ENCODE measurements at regions not wholly inside any gene's neighbourhood (a gene's known extent, or its start where the extent isn't known, plus 50 kb on each side); places are given as distances from the start of the nearest gene placed in this dataset.

DNA sequence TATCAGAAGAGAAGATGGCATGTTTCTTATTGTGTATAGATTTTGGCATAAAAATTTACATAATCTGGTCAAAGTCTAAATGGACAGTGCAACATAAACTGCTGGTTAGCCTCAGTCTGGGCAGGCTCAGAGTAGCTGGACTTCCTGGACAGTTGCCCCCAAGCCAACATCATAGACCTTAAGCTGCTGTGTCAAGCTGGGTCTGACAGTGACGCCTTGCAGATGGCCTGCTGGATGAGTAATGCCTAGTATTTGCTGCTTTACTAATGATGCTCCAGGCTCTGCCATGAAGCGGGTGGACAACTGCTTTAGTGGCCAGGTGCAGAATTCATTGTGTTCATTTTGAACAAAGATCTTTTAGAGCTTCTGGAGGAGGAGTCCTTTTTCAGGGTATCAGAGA is 603.7 kb upstream of the ZEB2 start:
- Histone ChIP-seq H2BK120ac (ENCODE audit: low read depth, low read length) (no peak overlapping the region), H3K14ac (ENCODE audit: low read length in 2 of 2) (no peak overlapping the region), H3K9ac (ENCODE audit: low read length) (no peak overlapping the region), H3K18ac (ENCODE audit: low read depth in 1 of 2, low read length in 2 of 2) (no peak overlapping the region), H4K91ac (ENCODE audit: low read length) (no peak overlapping the region), H3K4me1 (ENCODE audit: control insufficient read depth, insufficient read depth, low read depth, low read length) (no peaks in the 10 kb centered on the region), H3K27ac (ENCODE audit: low read length, poor library complexity, severe bottlenecking) (no peak overlapping the region), H2AFZ (ENCODE audit: low read depth, low read length) (no peak overlapping the region), H3K79me1 (replicated peaks; ENCODE audit: low read length, poor library complexity, severe bottlenecking) (no peaks in the 10 kb centered on the region), H2BK15ac (ENCODE audit: low read depth, poor library complexity, severe bottlenecking) (no peak overlapping the region), H3K4me3 (ENCODE audit: insufficient read depth in 1 of 2, low read depth in 1 of 2, low read length in 2 of 2) (no peak overlapping the region), H3K9me3 (ENCODE audit: control insufficient read depth, low read length) (no peaks in the 10 kb centered on the region), H2AK5ac (ENCODE audit: low read length, severe bottlenecking) (no peak overlapping the region), H2BK5ac (ENCODE audit: low read depth, low read length, poor library complexity, severe bottlenecking) (no peak overlapping the region), H4K8ac (ENCODE audit: low read length) (no peak overlapping the region), H3K4ac (ENCODE audit: low read depth in 1 of 2, low read length in 2 of 2) (no peak overlapping the region), H2BK12ac (ENCODE audit: low read length in 2 of 2) (no peak overlapping the region), H3K36me3 (ENCODE audit: control insufficient read depth in 1 of 2, insufficient read depth in 2 of 2, low read depth in 1 of 2, low read length in 2 of 2) (no peaks in the 10 kb centered on the region), H3K4me2 (ENCODE audit: low read length, poor library complexity, severe bottlenecking) (no peak overlapping the region), H3K27me3 (ENCODE audit: control insufficient read depth in 1 of 2, insufficient read depth in 1 of 2, low read length in 2 of 2) (no peaks in the 10 kb centered on the region), H3K23ac (ENCODE audit: low read length in 2 of 2) (no peak overlapping the region)
- peak; percentile 89 for DNase-seq
- 8% methylated on average over 2 of the region's 2 CpGs for WGBS

DNA sequence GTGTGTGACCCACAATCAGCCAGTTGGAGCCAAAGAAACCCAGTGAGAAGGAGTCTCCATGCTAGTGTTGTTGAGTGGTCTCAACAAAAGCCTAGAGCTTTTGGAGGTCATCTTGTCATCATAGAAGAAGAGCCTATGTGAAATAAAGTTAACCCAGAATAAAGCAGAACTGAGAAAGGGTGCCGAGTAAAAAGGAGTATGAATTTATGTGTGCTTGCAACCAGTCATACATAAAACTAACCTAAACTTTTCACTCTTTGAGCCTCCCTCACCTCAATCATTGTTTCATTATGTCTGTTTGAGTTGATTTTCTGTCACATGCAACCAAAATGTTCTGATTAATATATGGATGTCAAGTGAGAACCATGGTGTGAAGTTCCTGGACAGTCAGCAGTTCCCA is 599.3 kb upstream of the ZEB2 start:
- Histone ChIP-seq H2BK12ac (ENCODE audit: low read length in 2 of 2) (no peak overlapping the region), H4K8ac (ENCODE audit: low read length) (no peak overlapping the region), H3K14ac (ENCODE audit: low read length in 2 of 2) (no peak overlapping the region), H3K4me3 (ENCODE audit: insufficient read depth in 1 of 2, low read depth in 1 of 2, low read length in 2 of 2) (no peak overlapping the region), H3K4me2 (ENCODE audit: low read length, poor library complexity, severe bottlenecking) (no peak overlapping the region), H3K4ac (ENCODE audit: low read depth in 1 of 2, low read length in 2 of 2) (no peak overlapping the region), H3K27ac (ENCODE audit: low read length, poor library complexity, severe bottlenecking) (no peak overlapping the region), H3K9ac (ENCODE audit: low read length) (no peak overlapping the region), H2BK120ac (ENCODE audit: low read depth, low read length) (no peak overlapping the region), H2BK5ac (ENCODE audit: low read depth, low read length, poor library complexity, severe bottlenecking) (no peak overlapping the region), H2BK15ac (ENCODE audit: low read depth, poor library complexity, severe bottlenecking) (no peak overlapping the region), H2AK5ac (ENCODE audit: low read length, severe bottlenecking) (no peak overlapping the region), H3K23ac (ENCODE audit: low read length in 2 of 2) (no peak overlapping the region), H3K27me3 (ENCODE audit: control insufficient read depth in 1 of 2, insufficient read depth in 1 of 2, low read length in 2 of 2) (no peaks in the 10 kb centered on the region), H2AFZ (ENCODE audit: low read depth, low read length) (no peak overlapping the region), H3K18ac (ENCODE audit: low read depth in 1 of 2, low read length in 2 of 2) (no peak overlapping the region), H3K36me3 (ENCODE audit: control insufficient read depth in 1 of 2, insufficient read depth in 2 of 2, low read depth in 1 of 2, low read length in 2 of 2) (no peaks in the 10 kb centered on the region), H3K79me1 (replicated peaks; ENCODE audit: low read length, poor library complexity, severe bottlenecking) (no peaks in the 10 kb centered on the region), H3K9me3 (ENCODE audit: control insufficient read depth, low read length) (no peaks in the 10 kb centered on the region), H4K91ac (ENCODE audit: low read length) (no peak overlapping the region), H3K4me1 (ENCODE audit: control insufficient read depth, insufficient read depth, low read depth, low read length) (no peaks in the 10 kb centered on the region)
- no peak for DNase-seq
- no CpG with 5 or more reads among the region's 1 CpG for WGBS

DNA sequence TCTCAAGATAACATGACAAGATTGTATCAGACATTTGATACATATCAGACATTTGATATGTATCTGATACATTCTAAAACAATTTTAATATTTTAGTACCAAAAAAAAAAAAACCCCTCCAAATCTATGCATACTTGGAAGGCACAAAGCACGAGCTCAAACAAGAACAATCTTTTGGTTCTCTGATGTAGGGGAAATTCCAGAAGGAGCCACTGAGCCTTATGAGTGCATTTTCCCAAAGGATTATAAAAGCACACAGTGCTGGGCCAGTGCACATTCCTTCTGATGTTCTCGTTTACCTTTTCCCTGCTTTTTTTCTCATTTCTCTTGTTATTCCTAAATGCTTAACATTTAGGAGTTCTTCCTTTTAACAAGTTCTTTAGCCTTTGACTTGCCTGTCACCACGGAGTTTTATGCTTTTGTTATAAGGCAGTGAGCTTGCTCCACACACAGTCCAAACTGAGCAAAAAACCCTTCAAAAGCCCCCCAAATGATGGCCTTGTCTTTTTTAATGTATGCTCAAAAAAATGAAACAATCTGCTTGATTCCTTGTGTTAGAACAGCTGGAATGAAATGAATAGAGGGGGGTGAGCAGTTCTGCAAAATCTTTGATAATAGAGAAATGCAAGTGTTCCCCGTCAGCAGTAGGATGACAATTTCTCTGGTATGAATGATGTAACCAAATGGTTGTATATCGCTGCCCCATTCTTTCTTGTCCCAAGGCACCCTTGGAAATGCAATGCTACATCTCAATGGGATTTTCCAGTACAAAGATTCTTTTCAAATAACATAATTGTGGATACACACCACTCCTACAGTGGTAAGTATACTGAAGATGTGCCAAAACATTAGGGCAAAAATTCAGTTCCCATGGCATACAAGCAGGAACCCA is 597.2 kb upstream of the ZEB2 start:
- no peak overlapping the region for H2BK5ac ChIP-seq (ENCODE audit: low read depth, low read length, poor library complexity, severe bottlenecking)
- no peaks in the 10 kb centered on the region for H3K36me3 ChIP-seq (ENCODE audit: control insufficient read depth in 1 of 2, insufficient read depth in 2 of 2, low read depth in 1 of 2, low read length in 2 of 2)
- no peak overlapping the region for H2BK15ac ChIP-seq (ENCODE audit: low read depth, poor library complexity, severe bottlenecking)
- H2BK120ac ChIP-seq (ENCODE audit: low read depth, low read length): no peak overlapping the region
- H3K4me1 ChIP-seq (ENCODE audit: control insufficient read depth, insufficient read depth, low read depth, low read length): no peaks in the 10 kb centered on the region
- no peaks in the 10 kb centered on the region for H3K79me1 ChIP-seq (replicated peaks; ENCODE audit: low read length, poor library complexity, severe bottlenecking)
- H3K14ac ChIP-seq (ENCODE audit: low read length in 2 of 2): no peak overlapping the region
- H3K9me3 ChIP-seq (ENCODE audit: control insufficient read depth, low read length): no peaks in the 10 kb centered on the region
- no peaks in the 10 kb centered on the region for H3K27me3 ChIP-seq (ENCODE audit: control insufficient read depth in 1 of 2, insufficient read depth in 1 of 2, low read length in 2 of 2)
- no peak overlapping the region for H2AFZ ChIP-seq (ENCODE audit: low read depth, low read length)
- whole genome bisulfite sequencing: 70% methylated on average over 5 of the region's 5 CpGs
- H3K4ac ChIP-seq (ENCODE audit: low read depth in 1 of 2, low read length in 2 of 2): no peak overlapping the region
- H3K4me3 ChIP-seq (ENCODE audit: insufficient read depth in 1 of 2, low read depth in 1 of 2, low read length in 2 of 2): no peak overlapping the region
- DNase-seq: no peak
- H3K4me2 ChIP-seq (ENCODE audit: low read length, poor library complexity, severe bottlenecking): no peak overlapping the region
- H4K91ac ChIP-seq (ENCODE audit: low read length): no peak overlapping the region
- H2BK12ac ChIP-seq (ENCODE audit: low read length in 2 of 2): no peak overlapping the region
- no peak overlapping the region for H3K9ac ChIP-seq (ENCODE audit: low read length)
- no peak overlapping the region for H2AK5ac ChIP-seq (ENCODE audit: low read length, severe bottlenecking)
- H4K8ac ChIP-seq (ENCODE audit: low read length): no peak overlapping the region
- H3K23ac ChIP-seq (ENCODE audit: low read length in 2 of 2): no peak overlapping the region
- no peak overlapping the region for H3K18ac ChIP-seq (ENCODE audit: low read depth in 1 of 2, low read length in 2 of 2)
- H3K27ac ChIP-seq (ENCODE audit: low read length, poor library complexity, severe bottlenecking): no peak overlapping the region

DNA sequence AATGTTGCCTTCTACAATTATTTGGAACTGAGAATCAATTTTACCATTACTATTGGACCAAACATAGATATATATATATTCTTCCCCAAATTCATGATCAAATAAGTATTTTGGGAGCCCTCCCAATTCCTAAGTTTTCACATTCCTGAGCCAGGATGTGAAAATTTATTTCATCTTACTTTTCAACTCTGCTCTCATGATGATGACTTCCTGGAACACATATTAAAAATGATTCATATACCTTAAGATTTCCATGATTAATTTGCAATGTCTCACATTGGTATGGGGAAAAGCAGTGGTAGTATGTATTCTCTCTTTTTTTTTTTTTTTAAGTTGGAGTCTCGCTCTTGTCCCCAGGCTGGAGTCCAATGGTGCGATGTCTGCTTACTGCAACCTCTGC is 596.1 kb upstream of the ZEB2 start:
- H3K4me3 ChIP-seq (ENCODE audit: insufficient read depth in 1 of 2, low read depth in 1 of 2, low read length in 2 of 2): no peak overlapping the region
- H3K4ac ChIP-seq (ENCODE audit: low read depth in 1 of 2, low read length in 2 of 2): no peak overlapping the region
- no peak overlapping the region for H3K18ac ChIP-seq (ENCODE audit: low read depth in 1 of 2, low read length in 2 of 2)
- no peaks in the 10 kb centered on the region for H3K79me1 ChIP-seq (replicated peaks; ENCODE audit: low read length, poor library complexity, severe bottlenecking)
- H3K23ac ChIP-seq (ENCODE audit: low read length in 2 of 2): no peak overlapping the region
- H2BK5ac ChIP-seq (ENCODE audit: low read depth, low read length, poor library complexity, severe bottlenecking): no peak overlapping the region
- no peak overlapping the region for H2BK12ac ChIP-seq (ENCODE audit: low read length in 2 of 2)
- no peak overlapping the region for H3K9ac ChIP-seq (ENCODE audit: low read length)
- no peaks in the 10 kb centered on the region for H3K4me1 ChIP-seq (ENCODE audit: control insufficient read depth, insufficient read depth, low read depth, low read length)
- H3K27ac ChIP-seq (ENCODE audit: low read length, poor library complexity, severe bottlenecking): no peak overlapping the region
- no peak overlapping the region for H3K4me2 ChIP-seq (ENCODE audit: low read length, poor library complexity, severe bottlenecking)
- no peak for DNase-seq
- H4K91ac ChIP-seq (ENCODE audit: low read length): no peak overlapping the region
- H3K36me3 ChIP-seq (ENCODE audit: control insufficient read depth in 1 of 2, insufficient read depth in 2 of 2, low read depth in 1 of 2, low read length in 2 of 2): no peaks in the 10 kb centered on the region
- H3K27me3 ChIP-seq (ENCODE audit: control insufficient read depth in 1 of 2, insufficient read depth in 1 of 2, low read length in 2 of 2): no peaks in the 10 kb centered on the region
- H2AFZ ChIP-seq (ENCODE audit: low read depth, low read length): no peak overlapping the region
- no peak overlapping the region for H3K14ac ChIP-seq (ENCODE audit: low read length in 2 of 2)
- no peak overlapping the region for H2AK5ac ChIP-seq (ENCODE audit: low read length, severe bottlenecking)
- H4K8ac ChIP-seq (ENCODE audit: low read length): no peak overlapping the region
- WGBS: 96% methylated on average over 2 of the region's 2 CpGs
- no peak overlapping the region for H2BK120ac ChIP-seq (ENCODE audit: low read depth, low read length)
- H3K9me3 ChIP-seq (ENCODE audit: control insufficient read depth, low read length): no peaks in the 10 kb centered on the region
- no peak overlapping the region for H2BK15ac ChIP-seq (ENCODE audit: low read depth, poor library complexity, severe bottlenecking)
